C4-2B (cell line): ENCODE measurements at regions not wholly inside any gene's neighbourhood (a gene's known extent, or its start where the extent isn't known, plus 50 kb on each side); places are given as distances from the start of the nearest gene placed in this dataset.

ENCODE experiments used
- CTCF ChIP-seq: fragments of 450-650 bp; conservative IDR thresholded peaks from 2 replicates; pipeline ENCODE4 v1.5.1; 2017; ENCODE audit warnings: mild to moderate bottlenecking
- ZFX ChIP-seq: fragments of 450-650 bp; IDR thresholded peaks from 2 replicates; pipeline ENCODE4 v1.6.1; 2017

- TF ChIP-seq CTCF (no peak), ZFX (no peak)
Observed at GRCh38 chr20:20814685-20815084, 102.2 kb upstream of the RALGAPA2 start.
